H1 (cell line): ENCODE measurements at regions not wholly inside any gene's neighbourhood (a gene's known extent, or its start where the extent isn't known, plus 50 kb on each side); places are given as distances from the start of the nearest gene placed in this dataset.

Experiments used
- CEBPB ChIP-seq: IDR thresholded peaks from 2 replicates; pipeline ENCODE4 v1.6.1; 2012; ENCODE audit warnings: low read depth, low read length
- CTCF ChIP-seq, 3 experiments: IDR thresholded peaks; 1 replicate in 2 of 3; 2 replicates in 1 of 3; pipeline versions ENCODE4 v1.5.1 to v1.6.1; 2011; ENCODE audit warnings: low read length in 3 of 3, mild to moderate bottlenecking in 3 of 3, inconsistent platforms in 2 of 3, low read depth in 1 of 3, moderate library complexity in 1 of 3; ENCODE audit not compliant: insufficient read depth in 1 of 3; ENCODE audit errors: control extremely low read depth in 1 of 3
- EP300 ChIP-seq, 2 experiments: IDR thresholded peaks; 1 replicate in 1 of 2; 2 replicates in 1 of 2; pipeline ENCODE4 v1.6.1; 2011 to 2012; ENCODE audit warnings: low read depth in 2 of 2, low read length in 2 of 2, mild to moderate bottlenecking in 2 of 2, borderline replicate concordance in 1 of 2, inconsistent platforms in 1 of 2, moderate library complexity in 1 of 2
- EZH2 ChIP-seq: fragments of 200-600 bp; sonication (generic); IDR thresholded peaks from 2 replicates; pipeline ENCODE4 v1.7.1; 2012; ENCODE audit warnings: low read depth, mild to moderate bottlenecking, moderate library complexity, low read length, inconsistent platforms; ENCODE audit not compliant: severe bottlenecking
- MAX ChIP-seq: IDR thresholded peaks from 2 replicates; pipeline ENCODE4 v1.6.1; 2012; ENCODE audit warnings: inconsistent platforms
- SP1 ChIP-seq: IDR thresholded peaks from 2 replicates; pipeline ENCODE4 v1.6.1; 2011; ENCODE audit warnings: low read depth, low read length
- ZNF274 ChIP-seq: IDR thresholded peaks from 2 replicates; pipeline ENCODE4 v1.7.0; 2012; ENCODE audit warnings: low read length, borderline replicate concordance; ENCODE audit errors: extremely low read depth

- TF ChIP-seq EP300 (IDR thresholded peaks at IDR 0.05; ENCODE audit: borderline replicate concordance in 1 of 2, low read depth in 2 of 2, low read length in 2 of 2) (no peak), CTCF (IDR thresholded peaks at IDR 0.05; ENCODE audit: control extremely low read depth in 1 of 3, insufficient read depth in 1 of 3, low read depth in 1 of 3, low read length in 3 of 3) (no peak), SP1 (no peak), EZH2 (no peak), ZNF274 (no peak), CEBPB (no peak), MAX (no peak)
Observed at GRCh38 chr4:140806163-140806562, 50.0 kb upstream of the TBC1D9 start.
